ENCODE measurements at regions not wholly inside any gene's neighbourhood (a gene's known extent, or its start where the extent isn't known, plus 50 kb on each side); places are given as distances from the start of the nearest gene placed in this dataset.

DNA sequence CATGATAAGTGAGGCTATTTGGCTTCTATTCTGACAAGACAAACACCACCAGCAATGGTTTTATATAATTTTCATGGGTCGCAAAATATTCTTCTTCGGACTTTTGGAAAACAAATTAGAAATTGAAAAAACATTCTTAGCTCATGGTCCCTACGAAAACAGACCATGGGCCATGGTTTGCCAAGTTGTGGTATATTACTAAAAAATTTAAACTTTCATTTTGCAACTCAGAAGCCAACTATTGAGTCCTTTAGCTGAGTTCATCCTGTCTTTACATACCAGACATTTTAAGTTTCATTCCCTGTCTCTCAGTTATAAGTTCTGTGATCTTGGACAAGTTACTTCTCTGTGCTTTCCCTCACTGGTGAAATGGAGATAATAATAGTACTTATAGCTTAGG, 198.1 kb downstream of the CSNK1G3 start:
- CTCF ChIA-PET = no interaction called here
- TF ChIP-seq ELF1 (IDR thresholded peaks at IDR 0.05; ENCODE audit: borderline replicate concordance, low read depth) = no peak
- no peak for TF ChIP-seq ZFX (IDR thresholded peaks at IDR 0.05)
- TF ChIP-seq, protein P1, sequence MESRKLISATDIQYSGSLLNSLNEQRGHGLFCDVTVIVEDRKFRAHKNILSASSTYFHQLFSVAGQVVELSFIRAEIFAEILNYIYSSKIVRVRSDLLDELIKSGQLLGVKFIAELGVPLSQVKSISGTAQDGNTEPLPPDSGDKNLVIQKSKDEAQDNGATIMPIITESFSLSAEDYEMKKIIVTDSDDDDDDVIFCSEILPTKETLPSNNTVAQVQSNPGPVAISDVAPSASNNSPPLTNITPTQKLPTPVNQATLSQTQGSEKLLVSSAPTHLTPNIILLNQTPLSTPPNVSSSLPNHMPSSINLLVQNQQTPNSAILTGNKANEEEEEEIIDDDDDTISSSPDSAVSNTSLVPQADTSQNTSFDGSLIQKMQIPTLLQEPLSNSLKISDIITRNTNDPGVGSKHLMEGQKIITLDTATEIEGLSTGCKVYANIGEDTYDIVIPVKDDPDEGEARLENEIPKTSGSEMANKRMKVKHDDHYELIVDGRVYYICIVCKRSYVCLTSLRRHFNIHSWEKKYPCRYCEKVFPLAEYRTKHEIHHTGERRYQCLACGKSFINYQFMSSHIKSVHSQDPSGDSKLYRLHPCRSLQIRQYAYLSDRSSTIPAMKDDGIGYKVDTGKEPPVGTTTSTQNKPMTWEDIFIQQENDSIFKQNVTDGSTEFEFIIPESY (IDR thresholded peaks at IDR 0.05; ENCODE audit: extremely low read depth, insufficient replicate concordance, low read length) = no peak
- no peak for TF ChIP-seq SIN3A (IDR thresholded peaks at IDR 0.05; ENCODE audit: low read depth)
- TF ChIP-seq ZNF274 (IDR thresholded peaks at IDR 0.05; ENCODE audit: low read depth, low read length) = no peak
- TF ChIP-seq, protein P2, sequence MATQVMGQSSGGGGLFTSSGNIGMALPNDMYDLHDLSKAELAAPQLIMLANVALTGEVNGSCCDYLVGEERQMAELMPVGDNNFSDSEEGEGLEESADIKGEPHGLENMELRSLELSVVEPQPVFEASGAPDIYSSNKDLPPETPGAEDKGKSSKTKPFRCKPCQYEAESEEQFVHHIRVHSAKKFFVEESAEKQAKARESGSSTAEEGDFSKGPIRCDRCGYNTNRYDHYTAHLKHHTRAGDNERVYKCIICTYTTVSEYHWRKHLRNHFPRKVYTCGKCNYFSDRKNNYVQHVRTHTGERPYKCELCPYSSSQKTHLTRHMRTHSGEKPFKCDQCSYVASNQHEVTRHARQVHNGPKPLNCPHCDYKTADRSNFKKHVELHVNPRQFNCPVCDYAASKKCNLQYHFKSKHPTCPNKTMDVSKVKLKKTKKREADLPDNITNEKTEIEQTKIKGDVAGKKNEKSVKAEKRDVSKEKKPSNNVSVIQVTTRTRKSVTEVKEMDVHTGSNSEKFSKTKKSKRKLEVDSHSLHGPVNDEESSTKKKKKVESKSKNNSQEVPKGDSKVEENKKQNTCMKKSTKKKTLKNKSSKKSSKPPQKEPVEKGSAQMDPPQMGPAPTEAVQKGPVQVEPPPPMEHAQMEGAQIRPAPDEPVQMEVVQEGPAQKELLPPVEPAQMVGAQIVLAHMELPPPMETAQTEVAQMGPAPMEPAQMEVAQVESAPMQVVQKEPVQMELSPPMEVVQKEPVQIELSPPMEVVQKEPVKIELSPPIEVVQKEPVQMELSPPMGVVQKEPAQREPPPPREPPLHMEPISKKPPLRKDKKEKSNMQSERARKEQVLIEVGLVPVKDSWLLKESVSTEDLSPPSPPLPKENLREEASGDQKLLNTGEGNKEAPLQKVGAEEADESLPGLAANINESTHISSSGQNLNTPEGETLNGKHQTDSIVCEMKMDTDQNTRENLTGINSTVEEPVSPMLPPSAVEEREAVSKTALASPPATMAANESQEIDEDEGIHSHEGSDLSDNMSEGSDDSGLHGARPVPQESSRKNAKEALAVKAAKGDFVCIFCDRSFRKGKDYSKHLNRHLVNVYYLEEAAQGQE (IDR thresholded peaks at IDR 0.05; ENCODE audit: low read depth) = no peak
- TF ChIP-seq POLR2AphosphoS5 (IDR thresholded peaks at IDR 0.05; ENCODE audit: low read depth, low read length) = no peak
- TF ChIP-seq YY1 (IDR thresholded peaks at IDR 0.05; ENCODE audit: extremely low read depth, insufficient replicate concordance, low read depth, low read length) = no peak
- no peak for TF ChIP-seq SP1 (IDR thresholded peaks at IDR 0.05; ENCODE audit: low read depth)
- TF ChIP-seq JUND (IDR thresholded peaks at IDR 0.05) = no peak
- H3K9ac ChIP-seq (ENCODE audit: low read length) = no peak overlapping the region
- no TSS peak for BruUV-seq (replicated peaks)
- no peak for ATAC-seq
- peaks cover 0 to 6% of the 10 kb centered on the region in 2 experiments; a peak in 1 of 4 replicates for H3K4me1 ChIP-seq (ENCODE audit: control insufficient read depth in 1 of 2, insufficient read depth in 2 of 2, low read length in 2 of 2)
- RAD21 ChIA-PET (ENCODE audit: low non-redundant PET in 1 of 2, low total read pairs in 2 of 2, uncharacterized antibody in 2 of 2, unreplicated experiment in 2 of 2) = no interaction called here
- H3K36me3 ChIP-seq (ENCODE audit: control insufficient read depth in 1 of 2, insufficient read depth in 2 of 2, low read length in 2 of 2) = no peaks in the 10 kb centered on the region
- no peaks in the 10 kb centered on the region for H3K79me2 ChIP-seq (ENCODE audit: insufficient read depth, low read length)
- no peak overlapping the region for H3K4me3 ChIP-seq (replicated peaks in 1 of 2; ENCODE audit: low read depth in 1 of 2, low read length in 2 of 2)
- no peak overlapping the region for H2AFZ ChIP-seq (ENCODE audit: low read depth, low read length, poor library complexity, severe bottlenecking)
- H3K27me3 ChIP-seq (ENCODE audit: insufficient read depth, low read length) = no peaks in the 10 kb centered on the region
- H3K4me2 ChIP-seq (ENCODE audit: low read length) = no peak overlapping the region
- intact Hi-C loops (cut with micrococcal nuclease) = no loop called here
- no peaks in the 10 kb centered on the region for H4K20me1 ChIP-seq (ENCODE audit: insufficient read depth)
- POLR2A ChIA-PET = no interaction called here
- no peaks in the 10 kb centered on the region for H3K9me2 ChIP-seq (ENCODE audit: insufficient read depth)
- H3K9me3 ChIP-seq (ENCODE audit: control insufficient read depth in 1 of 2, insufficient read depth in 1 of 2, low read depth in 1 of 2, low read length in 2 of 2) = no peaks in the 10 kb centered on the region
- H3K27ac ChIP-seq (ENCODE audit: low read depth, low read length) = no peak overlapping the region
- no peak for DNase-seq (ENCODE audit: low read depth, low spot score)

Data from HCT116 (cell line).